AML-193 (cell line): ENCODE measurements at regions not wholly inside any gene's neighbourhood (a gene's known extent, or its start where the extent isn't known, plus 50 kb on each side); places are given as distances from the start of the nearest gene placed in this dataset.

Source experiments
- DNase-seq, 2 experiments: peaks; one replicate each; lab custom pipeline; 2025; lab: John Stamatoyannopoulos, UW

DNA sequence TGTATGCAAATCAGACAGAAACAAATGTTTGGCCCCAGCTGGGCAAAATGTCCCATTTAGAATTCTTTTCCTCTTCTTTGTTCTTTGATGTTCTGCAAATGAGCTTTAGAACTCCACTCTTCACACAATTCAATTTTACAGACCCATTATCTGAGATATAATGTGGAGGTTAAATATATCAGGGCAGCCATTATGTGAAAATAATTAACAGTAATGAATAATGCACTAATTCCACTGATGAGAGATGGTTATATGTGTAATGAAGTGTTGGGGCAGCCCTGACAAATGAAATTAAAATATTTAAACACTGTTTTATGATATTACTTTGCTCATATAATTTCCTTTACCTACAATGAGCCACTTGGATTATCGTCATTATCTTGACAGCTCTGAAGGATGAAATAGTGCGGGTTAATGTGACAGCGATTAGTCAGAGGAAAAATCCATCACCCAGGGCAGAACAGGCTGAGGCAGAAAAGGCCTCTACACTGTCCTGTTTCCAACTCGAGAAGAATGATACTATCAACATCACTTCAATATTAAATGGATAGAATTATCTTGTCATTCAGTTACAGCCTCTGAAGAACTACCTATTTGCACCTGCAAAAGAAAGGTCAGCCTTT, 321.1 kb downstream of the RBM26 start:
- no peak for DNase-seq

DNA sequence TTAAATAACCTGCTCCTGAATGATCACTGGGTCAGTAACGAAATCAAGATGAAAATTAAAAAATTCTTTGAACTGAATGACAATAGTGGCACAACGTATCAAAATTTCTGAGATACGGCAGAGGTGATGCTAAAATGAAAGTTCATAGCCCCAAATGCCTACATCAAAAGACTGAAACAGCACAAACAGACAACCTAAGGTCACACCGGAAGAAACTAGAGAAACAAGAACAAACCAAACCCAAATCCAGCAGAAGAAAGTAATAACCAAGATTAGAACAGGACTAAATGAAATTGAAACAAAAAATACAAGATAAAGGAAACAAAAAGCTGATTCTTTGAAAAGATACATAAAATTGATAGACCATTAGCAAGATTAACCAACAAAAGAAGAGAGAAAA, 324.1 kb downstream of the RBM26 start:
- DNase-seq = no peak

DNA sequence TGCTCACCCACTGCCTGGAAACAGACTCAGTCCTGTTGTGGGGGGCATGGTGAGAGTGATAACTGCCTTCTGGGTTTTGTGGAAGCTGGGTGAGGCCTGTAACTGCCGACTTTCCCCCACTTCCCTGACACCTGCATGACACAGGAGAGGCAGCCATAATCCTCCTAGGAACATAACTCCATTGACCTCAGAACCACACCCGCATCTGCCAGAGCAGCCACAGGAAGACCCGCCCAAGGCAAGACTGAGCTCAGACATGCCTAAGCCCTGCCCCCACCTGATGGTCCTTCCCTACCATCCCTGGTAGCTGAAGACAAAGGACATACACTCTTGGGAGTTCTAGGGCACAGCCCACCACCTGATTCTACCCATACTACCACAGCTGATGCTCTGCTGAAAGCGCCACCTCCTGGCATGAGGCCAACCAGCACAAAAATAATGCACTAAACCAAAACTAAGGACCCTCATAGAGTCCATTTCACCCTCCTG, 326.7 kb downstream of the RBM26 start:
- DNase-seq = no peak

GRCh38 chr13:79075703-79076102, 330.4 kb downstream of the RBM26 start:
- DNase-seq = no peak

- DNase-seq = peak; percentile 26 to 44
Measured at GRCh38 chr13:79070343-79070974, 335.6 kb downstream of the RBM26 start.

DNA sequence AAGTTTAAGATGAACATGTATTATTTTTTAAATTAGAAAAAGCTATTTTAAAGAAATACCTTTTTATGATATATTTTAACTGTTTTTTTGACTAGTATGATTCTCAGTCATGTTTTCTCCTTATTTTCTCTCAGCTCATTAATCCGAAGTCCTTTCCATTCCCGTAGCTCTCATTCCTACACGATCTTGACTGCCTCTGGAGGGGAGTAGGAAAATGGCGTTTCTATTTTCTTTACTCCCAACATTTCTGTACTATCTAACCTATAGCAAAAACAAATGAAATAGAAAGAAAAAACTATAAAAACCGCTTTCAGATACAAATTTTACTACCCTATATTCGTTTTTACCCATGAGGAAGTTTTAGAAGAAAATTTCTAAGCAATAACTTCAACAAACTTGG, 343.8 kb downstream of the RBM26 start:
- DNase-seq = no peak

GRCh38 chr13:79060216-79060615, 345.8 kb downstream of the RBM26 start:
- no peak for DNase-seq

DNA sequence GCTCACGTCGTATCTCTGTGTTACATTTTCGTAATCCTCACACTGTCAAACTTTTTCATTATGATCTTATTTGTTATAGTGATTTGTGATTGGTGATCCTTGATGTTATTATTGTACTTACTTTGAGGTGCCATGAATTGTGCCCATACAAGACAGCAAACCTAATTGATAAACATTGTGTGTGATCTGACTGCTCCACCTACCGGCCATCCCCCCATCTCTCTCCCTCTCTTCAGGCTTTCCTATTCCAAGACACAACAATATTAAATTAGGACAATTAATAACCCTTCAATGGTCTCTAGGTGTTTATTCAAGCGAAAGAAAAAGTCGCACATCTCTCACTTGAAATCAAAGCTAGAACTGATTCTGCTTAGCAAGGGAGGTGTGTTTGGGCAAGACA, 349.3 kb downstream of the RBM26 start:
- no peak for DNase-seq

- DNase-seq = no peak
Measured at GRCh38 chr13:79051472-79051871, 354.6 kb downstream of the RBM26 start.

DNA sequence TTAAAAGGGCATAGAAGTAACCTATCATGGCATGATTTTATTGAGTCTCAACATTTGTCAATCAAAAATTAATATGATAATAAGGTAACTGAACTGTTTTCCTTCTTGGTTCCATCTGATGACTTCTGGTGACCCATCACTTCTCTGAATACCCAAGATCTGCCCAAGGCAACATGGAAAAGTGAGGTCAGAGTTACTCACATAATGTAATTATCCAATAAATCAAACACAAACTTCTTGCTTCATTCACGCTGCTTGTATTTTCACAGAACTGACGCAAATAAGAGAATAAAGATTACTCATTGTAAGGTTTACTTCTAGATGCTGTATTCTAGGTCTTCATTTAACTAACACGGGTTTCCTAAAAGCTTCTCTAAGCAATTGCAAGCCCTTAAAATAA, 361.6 kb downstream of the RBM26 start:
- no peak for DNase-seq

DNA sequence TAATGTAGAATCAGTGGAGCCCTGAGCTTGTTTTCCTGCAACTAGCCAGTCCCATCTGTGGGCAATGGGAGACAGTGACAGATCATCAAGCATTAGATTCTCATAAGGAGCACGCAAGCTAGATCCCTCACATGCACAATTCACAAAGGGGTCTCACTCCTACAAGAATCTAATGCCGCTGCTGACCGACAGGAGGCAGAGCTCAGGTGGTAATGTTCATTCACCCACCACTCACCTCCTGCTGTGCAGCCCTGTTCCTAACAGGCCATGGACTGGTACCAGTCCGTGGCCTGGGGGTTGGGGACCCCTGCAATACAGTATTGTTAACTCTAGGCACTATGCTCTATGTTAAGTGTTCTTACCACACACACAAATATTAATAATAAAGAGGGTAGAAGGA, 362.8 kb downstream of the RBM26 start:
- DNase-seq = no peak

- DNase-seq = no peak
Measured at GRCh38 chr13:79037197-79037596, 368.9 kb downstream of the RBM26 start.

- no peak for DNase-seq
Measured at GRCh38 chr13:79034341-79034740, 371.7 kb downstream of the RBM26 start.

DNA sequence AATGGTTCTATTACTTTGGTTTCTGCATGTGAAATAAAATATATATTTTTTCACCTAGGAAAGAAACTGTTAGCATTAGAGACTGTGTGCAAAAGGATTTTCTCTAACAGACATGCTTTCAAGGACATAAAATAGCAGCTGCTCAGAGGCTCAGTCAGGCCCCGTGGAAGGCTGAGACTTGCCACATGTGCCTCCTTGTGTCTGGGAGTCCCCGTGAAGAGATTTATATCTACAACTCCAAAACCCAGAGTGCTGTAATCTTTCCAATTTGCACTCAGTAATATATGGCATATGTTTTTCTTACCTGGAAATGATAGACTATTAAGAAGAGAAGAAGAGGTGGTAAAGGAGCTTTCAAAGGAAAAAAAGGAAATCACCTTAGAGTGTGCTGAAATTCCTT, 371.6 kb upstream of the OBI1 start:
- no peak for DNase-seq

GRCh38 chr13:79018166-79018565, 359.2 kb upstream of the OBI1 start:
- DNase-seq = no peak

- DNase-seq = no peak
Measured at GRCh38 chr13:79011179-79011578, 352.2 kb upstream of the OBI1 start.

GRCh38 chr13:79003989-79004898, 345.3 kb upstream of the OBI1 start:
- no peak for DNase-seq

GRCh38 chr13:78999494-78999893, 340.5 kb upstream of the OBI1 start:
- DNase-seq = no peak

DNA sequence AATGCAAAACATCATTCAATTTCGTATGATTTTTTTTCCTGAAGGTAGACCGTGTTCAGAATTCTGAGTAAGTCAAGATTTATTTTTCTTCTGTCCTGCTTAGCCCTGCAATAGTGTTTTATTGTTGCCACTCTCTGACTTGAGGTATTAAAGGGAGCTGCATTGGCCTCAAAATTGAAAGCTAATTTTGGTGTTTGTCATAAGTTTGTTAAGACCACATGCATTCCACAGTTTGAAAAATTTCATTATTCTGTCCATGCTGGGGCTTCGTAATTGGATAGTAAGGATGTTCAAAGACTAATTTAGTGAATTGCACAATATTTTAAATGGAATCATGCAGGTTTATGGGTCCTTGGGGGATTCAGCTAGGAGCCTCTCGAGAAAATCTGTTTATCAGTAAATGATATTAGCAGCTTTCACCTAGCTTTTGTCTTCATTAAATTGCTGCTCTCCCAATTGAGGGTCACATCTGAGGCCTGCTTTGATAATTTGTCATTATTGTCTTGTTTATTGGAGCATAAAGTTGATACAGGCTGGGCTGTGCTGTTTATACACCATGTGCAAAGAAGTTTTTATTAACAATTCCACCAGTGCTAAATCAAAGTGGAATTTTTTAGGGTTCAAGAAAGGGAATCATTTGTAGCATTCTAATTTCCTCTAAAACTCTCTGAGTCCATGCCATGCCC, 339.8 kb upstream of the OBI1 start:
- no peak for DNase-seq

- no peak for DNase-seq
Measured at GRCh38 chr13:78997902-78998629, 339.1 kb upstream of the OBI1 start.

- DNase-seq = no peak
Measured at GRCh38 chr13:78993792-78994191, 334.8 kb upstream of the OBI1 start.

- no peak for DNase-seq
Measured at GRCh38 chr13:78981913-78982312, 323.0 kb upstream of the OBI1 start.
